SK-N-SH (cell line): ENCODE measurements at regions not wholly inside any gene's neighbourhood (a gene's known extent, or its start where the extent isn't known, plus 50 kb on each side); places are given as distances from the start of the nearest gene placed in this dataset.

Experiments used
- CTCF ChIA-PET: fragments of 300-600, 350-600 bp; formaldehyde crosslinking; extraction: SDS; loops from one replicate; lab custom pipeline; 2021; lab: Yijun Ruan, JAX
- POLR2A ChIA-PET: fragments of 350-600 bp; sonication (Branson Sonifier 250); formaldehyde crosslinking; extraction: SDS; loops from one replicate; lab custom pipeline; 2020; ENCODE audit warnings: antibody characterized with exemption, inconsistent platforms; lab: Yijun Ruan, JAX
- DNase-seq: peaks from one replicate; pipeline ENCODE4 v3.0.0; 2012
- H2AFZ ChIP-seq: fragments of 200-600 bp; sonication (generic); 2 replicates; pipeline ENCODE4 v1.8.1; 2016; ENCODE audit warnings: antibody characterized with exemption, mild to moderate bottlenecking, low read depth
- H3F3A ChIP-seq: fragments of 200-600 bp; sonication (generic); replicated peaks from 2 replicates; pipeline ENCODE3; 2016; ENCODE audit warnings: antibody characterized with exemption, mild to moderate bottlenecking; ENCODE audit not compliant: insufficient read depth
- H3K27ac ChIP-seq, 2 experiments: fragments of 200-500 bp in 1 of 2; fragments of 200-600 bp in 1 of 2; sonication (Bioruptor generic) in 1 of 2; sonication (generic), shearing (Covaris generic) in 1 of 2; 2 replicates each; pipeline versions ENCODE4 v1.5.1 to v1.6.1; 2014 to 2016; ENCODE audit warnings: low read depth in 2 of 2, inconsistent platforms in 1 of 2, low read length in 1 of 2, mild to moderate bottlenecking in 1 of 2, mixed read lengths in 1 of 2
- H3K27me3 ChIP-seq: fragments of 200-600 bp; sonication (generic), shearing (Covaris generic); 2 replicates; pipeline ENCODE4 v1.6.1; 2016; ENCODE audit warnings: mixed run types; ENCODE audit not compliant: insufficient read depth
- H3K36me3 ChIP-seq, 2 experiments: fragments of 200-500 bp in 1 of 2; fragments of 200-600 bp in 1 of 2; sonication (Bioruptor generic) in 1 of 2; sonication (generic) in 1 of 2; replicated peaks in 1 of 2; 2 replicates each; pipeline versions ENCODE3 to v1.5.1; 2014 to 2016; ENCODE audit warnings: low read length in 1 of 2, mild to moderate bottlenecking in 1 of 2; ENCODE audit not compliant: insufficient read depth in 2 of 2, control insufficient read depth in 1 of 2
- H3K4me1 ChIP-seq, 2 experiments: fragments of 200-500 bp in 1 of 2; fragments of 200-600 bp in 1 of 2; sonication (Bioruptor generic) in 1 of 2; sonication (generic), shearing (Covaris generic) in 1 of 2; 2 replicates each; pipeline versions ENCODE4 v1.5.1 to v1.6.1; 2014 to 2016; ENCODE audit warnings: low read depth in 1 of 2, low read length in 1 of 2, mixed run types in 1 of 2; ENCODE audit not compliant: insufficient read depth in 2 of 2, control insufficient read depth in 1 of 2
- H3K4me2 ChIP-seq: fragments of 200-600 bp; sonication (generic), shearing (Covaris generic); 2 replicates; pipeline ENCODE4 v1.6.1; 2017; ENCODE audit warnings: mixed run types
- H3K4me3 ChIP-seq, 2 experiments: fragments of 200-500 bp in 1 of 2; fragments of 200-600 bp in 1 of 2; sonication (Bioruptor generic) in 1 of 2; sonication (generic), shearing (Covaris generic) in 1 of 2; 2 replicates each; pipeline versions ENCODE4 v1.5.1 to v1.8.1; 2014 to 2016; ENCODE audit warnings: low read depth in 2 of 2, inconsistent platforms in 1 of 2, low read length in 1 of 2, mild to moderate bottlenecking in 1 of 2, mixed read lengths in 1 of 2, moderate library complexity in 1 of 2
- H3K79me2 ChIP-seq: fragments of 200-600 bp; sonication (generic); 2 replicates; pipeline ENCODE4 v1.8.1; 2017; ENCODE audit warnings: mild to moderate bottlenecking; ENCODE audit not compliant: insufficient read depth
- H3K9ac ChIP-seq: fragments of 200-600 bp; sonication (generic); 2 replicates; pipeline ENCODE4 v1.6.1; 2017; ENCODE audit warnings: mixed run types
- H3K9me2 ChIP-seq: fragments of 200-600 bp; sonication (generic); 2 replicates; pipeline ENCODE4 v1.6.1; 2017; ENCODE audit warnings: mixed run types
- H3K9me3 ChIP-seq: fragments of 200-600 bp; sonication (generic); 2 replicates; pipeline ENCODE4 v1.6.1; 2017; ENCODE audit warnings: mixed run types, mild to moderate bottlenecking, moderate library complexity
- H4K20me1 ChIP-seq: fragments of 200-600 bp; sonication (generic); 2 replicates; pipeline ENCODE4 v1.6.1; 2017; ENCODE audit warnings: mild to moderate bottlenecking, mixed run types; ENCODE audit not compliant: insufficient read depth
- EP300 ChIP-seq, 2 experiments: IDR thresholded peaks; 2 replicates each; pipeline versions ENCODE4 v1.4.0 to v1.6.1; 2012; ENCODE audit warnings: borderline replicate concordance in 1 of 2, low read depth in 1 of 2, low read length in 1 of 2
- FOXJ3 ChIP-seq: sonication (generic); formaldehyde crosslinking; IDR thresholded peaks from 2 replicates; pipeline ENCODE4 v1.5.1; 2020; ENCODE audit warnings: mild to moderate bottlenecking, missing genetic modification reagents
- FOXM1 ChIP-seq: IDR thresholded peaks from 2 replicates; pipeline ENCODE4 v1.4.0; 2012; ENCODE audit warnings: low read depth, mild to moderate bottlenecking
- MEF2A ChIP-seq: IDR thresholded peaks from 2 replicates; pipeline ENCODE4 v1.4.0; 2012; ENCODE audit warnings: low read depth, borderline replicate concordance
- NFIC ChIP-seq: IDR thresholded peaks from 2 replicates; pipeline ENCODE4 v1.4.0; 2012; ENCODE audit warnings: borderline replicate concordance
- NRF1 ChIP-seq: IDR thresholded peaks from 2 replicates; pipeline ENCODE4 v1.6.1; 2012; ENCODE audit warnings: low read depth, mild to moderate bottlenecking, low read length
- POLR2AphosphoS5 ChIP-seq: IDR thresholded peaks from 2 replicates; pipeline ENCODE4 v1.6.1; 2012; ENCODE audit warnings: low read depth, low read length
- RCOR1 ChIP-seq: fragments of 150-350 bp; IDR thresholded peaks from 2 replicates; pipeline ENCODE4 v1.6.1; 2017; ENCODE audit warnings: antibody characterized with exemption, low read length
- RXRA ChIP-seq: IDR thresholded peaks from 2 replicates; pipeline ENCODE4 v1.4.0; 2012; ENCODE audit warnings: low read depth, mild to moderate bottlenecking, borderline replicate concordance
- TAF1 ChIP-seq: IDR thresholded peaks from 2 replicates; pipeline ENCODE4 v1.6.1; 2012; ENCODE audit warnings: low read depth, mild to moderate bottlenecking, low read length, moderate library complexity, borderline replicate concordance
- TCF12 ChIP-seq: IDR thresholded peaks from 2 replicates; pipeline ENCODE4 v1.4.0; 2012
- YY1 ChIP-seq: IDR thresholded peaks from 2 replicates; pipeline ENCODE4 v1.4.0; 2012; ENCODE audit warnings: low read depth, mild to moderate bottlenecking
- WGBS: methylation state at CpG from one replicate; pipeline ENCODE4 v1.1.6; 2017; ENCODE audit warnings: low lambda C conversion rate; 5-methylcytosine and 5-hydroxymethylcytosine counted together
- TF ChIP-seq, protein P1 (sequence below): IDR thresholded peaks from 2 replicates; pipeline ENCODE4; 2012
- TF ChIP-seq, protein P2 (sequence below): IDR thresholded peaks from 2 replicates; pipeline ENCODE4 v1.4.0; 2012; ENCODE audit warnings: low read depth, borderline replicate concordance
- TF ChIP-seq, protein P3 (sequence below): fragments of 150-350 bp; IDR thresholded peaks from 2 replicates; pipeline ENCODE4 v1.6.1; 2016; ENCODE audit warnings: mild to moderate bottlenecking, low read depth, low read length

DNA sequence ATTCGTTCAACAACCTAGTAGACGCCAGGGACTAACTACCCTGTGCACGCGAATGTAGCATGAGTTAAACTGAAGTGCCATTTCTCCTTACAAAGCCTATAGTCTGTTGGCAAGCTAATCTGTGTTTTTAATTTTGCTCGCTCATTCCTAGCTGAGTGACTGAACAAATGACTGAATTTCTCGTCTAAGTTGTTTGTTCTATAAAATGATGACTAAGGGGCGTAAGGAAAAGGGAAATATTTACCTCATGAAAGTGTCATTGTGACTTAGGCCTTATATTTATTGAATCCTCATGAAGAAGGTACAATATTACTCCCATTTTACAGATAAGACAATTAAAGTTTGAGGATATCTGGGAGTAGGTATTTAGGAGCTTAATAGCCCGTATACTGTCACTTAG lies 818.3 kb upstream of the ALCAM start:
- ChIA-PET CTCF (interaction anchor here (1.0 to 1.3 kb wide), 2 partner anchors 818 to 970 kb away, joined by 3 to 4 read pairs; partner anchors contain the start of gene ALCAM), POLR2A (no interaction called here)
- WGBS: 90% methylated on average over 8 of the region's 8 CpGs
- Histone ChIP-seq H3K4me3 (no peak overlapping the region), H3K4me1 (peaks cover 0 to 3% of the 10 kb centered on the region in 2 experiments; a peak in 2 of 4 replicates), H3F3A (peaks cover 14% of the 10 kb centered on the region), H3K4me2 (no peak overlapping the region), H3K27me3 (no peaks in the 10 kb centered on the region), H3K9me3 (no peaks in the 10 kb centered on the region), H3K27ac (peak overlapping the region in 1 of 2 experiments; percentile 68; a peak in 2 of 4 replicates), H3K36me3 (no peaks in the 10 kb centered on the region), H4K20me1 (no peaks in the 10 kb centered on the region), H3K79me2 (no peaks in the 10 kb centered on the region), H3K9ac (no peak overlapping the region), H2AFZ (no peak overlapping the region), H3K9me2 (no peaks in the 10 kb centered on the region)
- no peak for DNase-seq
- TF ChIP-seq FOXM1 (no peak), RXRA (no peak), NRF1 (no peak), TCF12 (no peak), EP300 (IDR thresholded peaks at IDR 0.05; ENCODE audit: borderline replicate concordance in 1 of 2, low read depth in 1 of 2, low read length in 1 of 2) (no peak), NFIC (no peak), YY1 (no peak), FOXJ3 (CRISPR knock-in tag) (no peak), MEF2A (no peak), TAF1 (no peak), POLR2AphosphoS5 (no peak), RCOR1 (no peak)
- TF ChIP-seq, protein P1, sequence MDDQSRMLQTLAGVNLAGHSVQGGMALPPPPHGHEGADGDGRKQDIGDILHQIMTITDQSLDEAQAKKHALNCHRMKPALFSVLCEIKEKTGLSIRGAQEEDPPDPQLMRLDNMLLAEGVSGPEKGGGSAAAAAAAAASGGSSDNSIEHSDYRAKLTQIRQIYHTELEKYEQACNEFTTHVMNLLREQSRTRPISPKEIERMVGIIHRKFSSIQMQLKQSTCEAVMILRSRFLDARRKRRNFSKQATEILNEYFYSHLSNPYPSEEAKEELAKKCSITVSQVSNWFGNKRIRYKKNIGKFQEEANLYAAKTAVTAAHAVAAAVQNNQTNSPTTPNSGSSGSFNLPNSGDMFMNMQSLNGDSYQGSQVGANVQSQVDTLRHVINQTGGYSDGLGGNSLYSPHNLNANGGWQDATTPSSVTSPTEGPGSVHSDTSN: no peak
- TF ChIP-seq, protein P2, sequence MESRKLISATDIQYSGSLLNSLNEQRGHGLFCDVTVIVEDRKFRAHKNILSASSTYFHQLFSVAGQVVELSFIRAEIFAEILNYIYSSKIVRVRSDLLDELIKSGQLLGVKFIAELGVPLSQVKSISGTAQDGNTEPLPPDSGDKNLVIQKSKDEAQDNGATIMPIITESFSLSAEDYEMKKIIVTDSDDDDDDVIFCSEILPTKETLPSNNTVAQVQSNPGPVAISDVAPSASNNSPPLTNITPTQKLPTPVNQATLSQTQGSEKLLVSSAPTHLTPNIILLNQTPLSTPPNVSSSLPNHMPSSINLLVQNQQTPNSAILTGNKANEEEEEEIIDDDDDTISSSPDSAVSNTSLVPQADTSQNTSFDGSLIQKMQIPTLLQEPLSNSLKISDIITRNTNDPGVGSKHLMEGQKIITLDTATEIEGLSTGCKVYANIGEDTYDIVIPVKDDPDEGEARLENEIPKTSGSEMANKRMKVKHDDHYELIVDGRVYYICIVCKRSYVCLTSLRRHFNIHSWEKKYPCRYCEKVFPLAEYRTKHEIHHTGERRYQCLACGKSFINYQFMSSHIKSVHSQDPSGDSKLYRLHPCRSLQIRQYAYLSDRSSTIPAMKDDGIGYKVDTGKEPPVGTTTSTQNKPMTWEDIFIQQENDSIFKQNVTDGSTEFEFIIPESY: no peak
- TF ChIP-seq, protein P3, sequence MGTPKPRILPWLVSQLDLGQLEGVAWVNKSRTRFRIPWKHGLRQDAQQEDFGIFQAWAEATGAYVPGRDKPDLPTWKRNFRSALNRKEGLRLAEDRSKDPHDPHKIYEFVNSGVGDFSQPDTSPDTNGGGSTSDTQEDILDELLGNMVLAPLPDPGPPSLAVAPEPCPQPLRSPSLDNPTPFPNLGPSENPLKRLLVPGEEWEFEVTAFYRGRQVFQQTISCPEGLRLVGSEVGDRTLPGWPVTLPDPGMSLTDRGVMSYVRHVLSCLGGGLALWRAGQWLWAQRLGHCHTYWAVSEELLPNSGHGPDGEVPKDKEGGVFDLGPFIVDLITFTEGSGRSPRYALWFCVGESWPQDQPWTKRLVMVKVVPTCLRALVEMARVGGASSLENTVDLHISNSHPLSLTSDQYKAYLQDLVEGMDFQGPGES: no peak
